ENCODE measurements at regions not wholly inside any gene's neighbourhood (a gene's known extent, or its start where the extent isn't known, plus 50 kb on each side); places are given as distances from the start of the nearest gene placed in this dataset.

DNA sequence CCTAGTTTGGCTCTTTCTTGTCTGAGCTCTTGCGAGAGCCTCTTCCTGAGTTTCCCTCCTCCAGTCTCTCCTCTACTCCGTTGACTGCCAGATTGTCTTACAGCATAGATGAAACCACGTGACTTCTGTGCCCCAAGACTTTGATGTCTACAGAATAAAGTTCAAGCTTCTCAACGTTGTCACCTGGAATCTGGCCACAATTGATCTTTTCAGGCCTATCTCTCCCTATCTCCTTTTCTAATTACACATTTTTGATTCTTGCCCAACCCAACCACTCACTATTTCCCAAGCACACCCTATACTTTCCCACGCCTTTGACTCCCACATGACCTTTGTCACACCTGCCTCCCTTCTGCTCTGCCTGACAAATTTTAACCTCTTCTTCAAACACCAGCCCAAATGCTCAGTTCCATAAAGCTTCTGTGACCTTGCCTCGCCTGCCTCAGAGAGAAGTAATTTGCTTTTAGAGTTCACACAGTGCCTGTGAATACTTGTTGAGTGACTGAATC, 52.4 kb upstream of the PMFBP1 start:
- Histone ChIP-seq H4K20me1 (ENCODE audit: insufficient read depth) (no peaks in the 10 kb centered on the region), H3K9me2 (ENCODE audit: insufficient read depth) (no peaks in the 10 kb centered on the region), H3K27ac (ENCODE audit: low read depth, low read length) (no peak overlapping the region), H3K9me3 (ENCODE audit: control insufficient read depth in 1 of 2, insufficient read depth in 1 of 2, low read depth in 1 of 2, low read length in 2 of 2) (no peaks in the 10 kb centered on the region), H3K4me1 (ENCODE audit: control insufficient read depth in 1 of 2, insufficient read depth in 2 of 2, low read length in 2 of 2) (no peaks in the 10 kb centered on the region), H2AFZ (ENCODE audit: low read depth, low read length, poor library complexity, severe bottlenecking) (no peak overlapping the region), H3K4me3 (replicated peaks in 1 of 2; ENCODE audit: low read depth in 1 of 2, low read length in 2 of 2) (no peak overlapping the region), H3K36me3 (ENCODE audit: control insufficient read depth in 1 of 2, insufficient read depth in 2 of 2, low read length in 2 of 2) (no peaks in the 10 kb centered on the region), H3K79me2 (ENCODE audit: insufficient read depth, low read length) (no peaks in the 10 kb centered on the region), H3K9ac (ENCODE audit: low read length) (no peak overlapping the region), H3K27me3 (ENCODE audit: insufficient read depth, low read length) (no peaks in the 10 kb centered on the region), H3K4me2 (ENCODE audit: low read length) (no peak overlapping the region)
- POLR2A ChIA-PET = no interaction called here
- no TSS peak for BruUV-seq (replicated peaks)
- RAD21 ChIA-PET (ENCODE audit: low non-redundant PET in 1 of 2, low total read pairs in 2 of 2, uncharacterized antibody in 2 of 2, unreplicated experiment in 2 of 2) = no interaction called here
- CTCF ChIA-PET = no interaction called here
- intact Hi-C loops (cut with micrococcal nuclease) = no loop called here
- no peak for DNase-seq (ENCODE audit: low read depth, low spot score)
- TF ChIP-seq, protein P1, sequence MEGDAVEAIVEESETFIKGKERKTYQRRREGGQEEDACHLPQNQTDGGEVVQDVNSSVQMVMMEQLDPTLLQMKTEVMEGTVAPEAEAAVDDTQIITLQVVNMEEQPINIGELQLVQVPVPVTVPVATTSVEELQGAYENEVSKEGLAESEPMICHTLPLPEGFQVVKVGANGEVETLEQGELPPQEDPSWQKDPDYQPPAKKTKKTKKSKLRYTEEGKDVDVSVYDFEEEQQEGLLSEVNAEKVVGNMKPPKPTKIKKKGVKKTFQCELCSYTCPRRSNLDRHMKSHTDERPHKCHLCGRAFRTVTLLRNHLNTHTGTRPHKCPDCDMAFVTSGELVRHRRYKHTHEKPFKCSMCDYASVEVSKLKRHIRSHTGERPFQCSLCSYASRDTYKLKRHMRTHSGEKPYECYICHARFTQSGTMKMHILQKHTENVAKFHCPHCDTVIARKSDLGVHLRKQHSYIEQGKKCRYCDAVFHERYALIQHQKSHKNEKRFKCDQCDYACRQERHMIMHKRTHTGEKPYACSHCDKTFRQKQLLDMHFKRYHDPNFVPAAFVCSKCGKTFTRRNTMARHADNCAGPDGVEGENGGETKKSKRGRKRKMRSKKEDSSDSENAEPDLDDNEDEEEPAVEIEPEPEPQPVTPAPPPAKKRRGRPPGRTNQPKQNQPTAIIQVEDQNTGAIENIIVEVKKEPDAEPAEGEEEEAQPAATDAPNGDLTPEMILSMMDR (IDR thresholded peaks at IDR 0.05 in 2 of 3, conservative IDR thresholded peaks at IDR 0.05 in 1 of 3; ENCODE audit: borderline replicate concordance in 1 of 3, insufficient read depth in 1 of 3, low read depth in 2 of 3, low read length in 2 of 3) = no peak
- no peak for TF ChIP-seq ZFX (IDR thresholded peaks at IDR 0.05)
- no peak for ATAC-seq

DNA sequence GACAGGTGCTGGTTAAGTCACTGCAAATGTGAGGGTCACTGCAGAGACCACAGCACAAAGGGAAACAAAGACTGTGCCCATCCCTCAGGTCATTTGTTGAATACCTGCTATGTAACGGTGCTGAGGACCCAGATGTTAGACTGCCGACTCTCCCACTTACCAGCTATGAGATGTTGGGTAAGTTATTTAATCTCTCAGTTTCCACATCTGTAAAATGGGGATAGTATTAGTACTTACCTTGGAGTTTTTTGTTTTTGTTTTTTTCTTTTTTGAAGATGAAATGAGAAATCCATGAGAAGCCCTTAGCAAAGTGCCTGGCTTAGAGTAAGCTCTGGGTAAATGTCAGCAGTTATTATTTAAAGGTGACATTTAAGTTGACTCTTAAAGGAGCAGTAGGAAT, 50.5 kb upstream of the PMFBP1 start:
- intact Hi-C loops (cut with micrococcal nuclease) = no loop called here
- H3K36me3 ChIP-seq (ENCODE audit: control insufficient read depth in 1 of 2, insufficient read depth in 2 of 2, low read length in 2 of 2) = no peaks in the 10 kb centered on the region
- ATAC-seq = no peak
- no peaks in the 10 kb centered on the region for H4K20me1 ChIP-seq (ENCODE audit: insufficient read depth)
- H3K4me3 ChIP-seq (replicated peaks in 1 of 2; ENCODE audit: low read depth in 1 of 2, low read length in 2 of 2) = no peak overlapping the region
- no peak overlapping the region for H3K9ac ChIP-seq (ENCODE audit: low read length)
- H3K9me3 ChIP-seq (ENCODE audit: control insufficient read depth in 1 of 2, insufficient read depth in 1 of 2, low read depth in 1 of 2, low read length in 2 of 2) = no peaks in the 10 kb centered on the region
- no peak overlapping the region for H3K4me2 ChIP-seq (ENCODE audit: low read length)
- H3K27me3 ChIP-seq (ENCODE audit: insufficient read depth, low read length) = no peaks in the 10 kb centered on the region
- ChIA-PET CTCF (no interaction called here), POLR2A (no interaction called here), RAD21 (ENCODE audit: low non-redundant PET in 1 of 2, low total read pairs in 2 of 2, uncharacterized antibody in 2 of 2, unreplicated experiment in 2 of 2) (no interaction called here)
- no peaks in the 10 kb centered on the region for H3K79me2 ChIP-seq (ENCODE audit: insufficient read depth, low read length)
- H2AFZ ChIP-seq (ENCODE audit: low read depth, low read length, poor library complexity, severe bottlenecking) = no peak overlapping the region
- no peak for DNase-seq (ENCODE audit: low read depth, low spot score)
- BruUV-seq (replicated peaks) = no TSS peak
- no peaks in the 10 kb centered on the region for H3K4me1 ChIP-seq (ENCODE audit: control insufficient read depth in 1 of 2, insufficient read depth in 2 of 2, low read length in 2 of 2)
- H3K9me2 ChIP-seq (ENCODE audit: insufficient read depth) = no peaks in the 10 kb centered on the region
- no peak overlapping the region for H3K27ac ChIP-seq (ENCODE audit: low read depth, low read length)
- TF ChIP-seq ZFX (IDR thresholded peaks at IDR 0.05) (no peak), FOSL1 (IDR thresholded peaks at IDR 0.05; ENCODE audit: low read depth) (no peak), POLR2AphosphoS5 (IDR thresholded peaks at IDR 0.05; ENCODE audit: low read depth, low read length) (no peak), RAD21 (IDR thresholded peaks at IDR 0.05; ENCODE audit: low read depth) (no peak), SRF (IDR thresholded peaks at IDR 0.05; ENCODE audit: low read depth) (no peak), ELF1 (IDR thresholded peaks at IDR 0.05; ENCODE audit: borderline replicate concordance, low read depth) (no peak), YY1 (IDR thresholded peaks at IDR 0.05; ENCODE audit: extremely low read depth, insufficient replicate concordance, low read depth, low read length) (no peak), CBX3 (IDR thresholded peaks at IDR 0.05; ENCODE audit: low read depth) (no peak), EGR1 (IDR thresholded peaks at IDR 0.05; ENCODE audit: low read depth) (no peak), CEBPB (IDR thresholded peaks at IDR 0.05; ENCODE audit: low read depth) (no peak), EZH2 (IDR thresholded peaks at IDR 0.05) (no peak), ZNF274 (IDR thresholded peaks at IDR 0.05; ENCODE audit: low read depth, low read length) (no peak), JUND (IDR thresholded peaks at IDR 0.05) (no peak), SP1 (IDR thresholded peaks at IDR 0.05; ENCODE audit: low read depth) (no peak)
- TF ChIP-seq, protein P1 (IDR thresholded peaks at IDR 0.05 in 2 of 3, conservative IDR thresholded peaks at IDR 0.05 in 1 of 3; ENCODE audit: borderline replicate concordance in 1 of 3, insufficient read depth in 1 of 3, low read depth in 2 of 3, low read length in 2 of 3) = no peak
- TF ChIP-seq, protein P2, sequence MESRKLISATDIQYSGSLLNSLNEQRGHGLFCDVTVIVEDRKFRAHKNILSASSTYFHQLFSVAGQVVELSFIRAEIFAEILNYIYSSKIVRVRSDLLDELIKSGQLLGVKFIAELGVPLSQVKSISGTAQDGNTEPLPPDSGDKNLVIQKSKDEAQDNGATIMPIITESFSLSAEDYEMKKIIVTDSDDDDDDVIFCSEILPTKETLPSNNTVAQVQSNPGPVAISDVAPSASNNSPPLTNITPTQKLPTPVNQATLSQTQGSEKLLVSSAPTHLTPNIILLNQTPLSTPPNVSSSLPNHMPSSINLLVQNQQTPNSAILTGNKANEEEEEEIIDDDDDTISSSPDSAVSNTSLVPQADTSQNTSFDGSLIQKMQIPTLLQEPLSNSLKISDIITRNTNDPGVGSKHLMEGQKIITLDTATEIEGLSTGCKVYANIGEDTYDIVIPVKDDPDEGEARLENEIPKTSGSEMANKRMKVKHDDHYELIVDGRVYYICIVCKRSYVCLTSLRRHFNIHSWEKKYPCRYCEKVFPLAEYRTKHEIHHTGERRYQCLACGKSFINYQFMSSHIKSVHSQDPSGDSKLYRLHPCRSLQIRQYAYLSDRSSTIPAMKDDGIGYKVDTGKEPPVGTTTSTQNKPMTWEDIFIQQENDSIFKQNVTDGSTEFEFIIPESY (IDR thresholded peaks at IDR 0.05; ENCODE audit: extremely low read depth, insufficient replicate concordance, low read length) = no peak

Data from HCT116 (cell line).